NCI-H510A (cell line): ENCODE measurements at regions not wholly inside any gene's neighbourhood (a gene's known extent, or its start where the extent isn't known, plus 50 kb on each side); places are given as distances from the start of the nearest gene placed in this dataset.
A peak's percentile ranks its signal among the peaks of the same experiment; 100 is the strongest.

ENCODE experiments used
- DNase-seq: peaks from one replicate; lab custom pipeline; 2025; lab: John Stamatoyannopoulos, UW

GRCh38 chr18:26700728-26701127 is 152.4 kb upstream of the KCTD1 start:
- no peak for DNase-seq

GRCh38 chr18:26700201-26700600 is 151.8 kb upstream of the KCTD1 start:
- DNase-seq: no peak

- DNase-seq: no peak
Measured at GRCh38 chr18:26697186-26697884, 149.0 kb upstream of the KCTD1 start.

- no peak for DNase-seq
Measured at GRCh38 chr18:26696786-26697185, 148.4 kb upstream of the KCTD1 start.

GRCh38 chr18:26696308-26696707 is 148.0 kb upstream of the KCTD1 start:
- DNase-seq: no peak

GRCh38 chr18:26689226-26689879 is 141.0 kb upstream of the KCTD1 start:
- DNase-seq: no peak

- no peak for DNase-seq
Measured at GRCh38 chr18:26686532-26686931, 138.2 kb upstream of the KCTD1 start.

GRCh38 chr18:26685438-26686157 is 137.2 kb upstream of the KCTD1 start:
- DNase-seq: no peak

- DNase-seq: no peak
Measured at GRCh38 chr18:26677957-26678356, 129.6 kb upstream of the KCTD1 start.

GRCh38 chr18:26667046-26667445 is 118.7 kb upstream of the KCTD1 start:
- no peak for DNase-seq

- no peak for DNase-seq
Measured at GRCh38 chr18:26662996-26663395, 114.6 kb upstream of the KCTD1 start.

GRCh38 chr18:26657631-26658581 is 109.6 kb upstream of the KCTD1 start:
- DNase-seq: no peak

GRCh38 chr18:26656944-26657536 is 108.7 kb upstream of the KCTD1 start:
- DNase-seq: peak; percentile 49

GRCh38 chr18:26656431-26656943 is 108.1 kb upstream of the KCTD1 start:
- DNase-seq: no peak

GRCh38 chr18:26655525-26656430 is 107.4 kb upstream of the KCTD1 start:
- DNase-seq: peak; percentile 54

GRCh38 chr18:26654616-26655524 is 106.5 kb upstream of the KCTD1 start:
- DNase-seq: no peak

GRCh38 chr18:26653943-26654615 is 105.7 kb upstream of the KCTD1 start:
- DNase-seq: no peak

GRCh38 chr18:26652501-26652900 is 104.1 kb upstream of the KCTD1 start:
- DNase-seq: no peak
